Activated CD8-positive, alpha-beta T cell treated with anti-CD3 and anti-CD28 coated beads, Interleukin-2, amount 10 ng/mL, durations not matched to agents 7 days and 5 days (primary cell): ENCODE measurements at regions not wholly inside any gene's neighbourhood (a gene's known extent, or its start where the extent isn't known, plus 50 kb on each side); places are given as distances from the start of the nearest gene placed in this dataset.
"Not testable (repeated sequence)": the region's sequence is repeated elsewhere in the genome, so short reads cannot be mapped to it uniquely, and the experiment has no call there.

ENCODE experiments used
- ATAC-seq: fragments of 150-1000 bp; cut with Tn5 transposase; one replicate; pipeline ENCODE4 v1.10.0; 2021; ENCODE audit warnings: moderate library complexity
- CTCF ChIA-PET: fragments of 350-600 bp; sonication (Branson Sonifier 250); formaldehyde crosslinking; loops from one replicate; lab custom pipeline; 2021; ENCODE audit warnings: antibody characterized with exemption; lab: Charles Lee
- POLR2A ChIA-PET: fragments of 350-600 bp; sonication (Branson Sonifier 250); formaldehyde crosslinking; loops from one replicate; lab custom pipeline; 2021; ENCODE audit warnings: antibody characterized with exemption; lab: Charles Lee
- DNase-seq: peaks from one replicate; pipeline ENCODE4 v3.0.0-alpha.2; 2020
- H3K27ac Mint-ChIP-seq: one replicate; pipeline ENCODE4 v1.8.0; 2021; ENCODE audit warnings: mild to moderate bottlenecking, mixed read lengths
- H3K27me3 Mint-ChIP-seq: one replicate; pipeline ENCODE4 v1.8.0; 2021; ENCODE audit warnings: low read depth, mixed read lengths
- H3K36me3 Mint-ChIP-seq: one replicate; pipeline ENCODE4 v1.8.0; 2021; ENCODE audit warnings: low read depth, mixed read lengths
- H3K4me1 Mint-ChIP-seq: one replicate; pipeline ENCODE4 v1.8.0; 2021; ENCODE audit warnings: low read depth, mixed read lengths
- H3K4me3 Mint-ChIP-seq: one replicate; pipeline ENCODE4 v1.8.0; 2021; ENCODE audit warnings: mild to moderate bottlenecking, mixed read lengths
- H3K9me3 Mint-ChIP-seq: one replicate; pipeline ENCODE4 v1.8.0; 2022; ENCODE audit warnings: mixed read lengths; ENCODE audit not compliant: insufficient read depth

DNA sequence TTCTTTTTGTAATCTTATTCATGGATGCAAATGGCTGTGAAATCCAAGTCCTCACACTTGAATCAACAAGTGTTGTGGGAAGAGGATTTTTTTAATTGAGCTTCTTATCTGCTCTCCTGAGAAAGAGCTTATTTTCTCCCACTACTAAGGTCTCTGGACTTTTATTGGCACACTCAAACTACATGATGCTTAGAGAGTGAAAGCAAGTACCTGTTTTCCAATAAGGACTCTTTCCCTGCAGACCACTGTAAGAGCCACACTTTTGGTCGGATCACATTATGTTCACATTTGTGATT, 546.4 kb upstream of the ARRDC3 start:
- no peaks in the 10 kb centered on the region for H3K36me3 Mint-ChIP-seq
- no peak overlapping the region for H3K27ac Mint-ChIP-seq
- no peaks in the 10 kb centered on the region for H3K9me3 Mint-ChIP-seq
- ATAC-seq (no peak), DNase-seq (no peak)
- CTCF ChIA-PET, result interaction anchor here (0.7 to 2.0 kb wide), 3 partner anchors 10 to 430 kb away, joined by 3 to 9 read pairs (median 3); no protein-coding TSS in a partner anchor
- H3K27me3 Mint-ChIP-seq, result no peaks in the 10 kb centered on the region
- H3K4me1 Mint-ChIP-seq, result no peaks in the 10 kb centered on the region
- POLR2A ChIA-PET, result no interaction called here
- no peak overlapping the region for H3K4me3 Mint-ChIP-seq

GRCh38 chr5:91928754-91929521, 545.8 kb upstream of the ARRDC3 start:
- Mint-ChIP-seq H3K9me3 (no peaks in the 10 kb centered on the region), H3K4me3 (no peak overlapping the region)

DNA sequence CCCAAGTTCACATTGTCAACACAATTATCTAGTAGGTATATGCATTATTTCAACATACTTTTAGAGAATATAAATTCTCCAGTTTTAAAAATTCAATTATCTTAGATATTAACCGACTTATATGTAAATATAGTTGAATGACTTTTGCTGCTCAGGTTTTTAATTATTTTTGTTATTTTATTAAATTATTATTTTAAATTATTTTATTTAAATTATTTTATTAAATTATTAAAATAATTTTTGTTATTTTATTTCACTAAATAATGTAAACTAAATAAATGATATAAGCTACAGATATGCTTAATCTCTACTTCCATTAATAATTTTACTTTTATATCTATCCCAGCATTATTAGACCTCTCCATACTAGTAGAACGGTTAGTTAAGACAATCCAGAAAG, 544.3 kb upstream of the ARRDC3 start:
- Mint-ChIP-seq H3K9me3 (no peaks in the 10 kb centered on the region), H3K36me3 (no peaks in the 10 kb centered on the region), H3K27me3 (no peaks in the 10 kb centered on the region), H3K4me1 (no peaks in the 10 kb centered on the region), H3K4me3 (no peak overlapping the region), H3K27ac (no peak overlapping the region)
- no peak for ATAC-seq
- ChIA-PET POLR2A (no interaction called here), CTCF (no interaction called here)
- no peak for DNase-seq

More at GRCh38 chr5:91928754-91929521, 545.8 kb upstream of the ARRDC3 start:
- H3K36me3 Mint-ChIP-seq, result no peaks in the 10 kb centered on the region
- H3K27me3 Mint-ChIP-seq, result no peaks in the 10 kb centered on the region
- POLR2A ChIA-PET, result no interaction called here
- no peak overlapping the region for H3K27ac Mint-ChIP-seq
- ATAC-seq, result no peak
- DNase-seq, result no peak
- CTCF ChIA-PET, result interaction anchor here (0.7 to 2.0 kb wide), 3 partner anchors 10 to 430 kb away, joined by 3 to 9 read pairs (median 3); no protein-coding TSS in a partner anchor
- H3K4me1 Mint-ChIP-seq, result no peaks in the 10 kb centered on the region

DNA sequence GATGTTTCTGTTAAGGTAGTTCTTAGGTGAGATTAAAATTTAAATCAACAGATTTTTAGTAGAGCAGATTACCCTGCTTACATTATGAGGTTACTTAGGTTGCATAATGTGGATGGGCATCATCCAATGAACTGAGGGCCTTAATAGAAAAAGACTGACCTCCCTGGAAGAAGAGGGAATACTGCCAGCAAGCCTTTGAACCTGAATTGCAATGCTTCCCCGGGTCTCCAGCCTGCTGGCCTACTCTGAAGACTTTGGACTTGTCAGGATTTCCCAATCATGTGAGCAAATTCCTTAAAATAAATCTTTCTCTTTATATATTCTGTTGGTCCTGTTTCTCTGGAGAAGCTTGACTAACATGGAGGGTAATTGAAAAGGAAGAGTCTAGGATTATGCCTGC, 542.1 kb upstream of the ARRDC3 start:
- ATAC-seq (no peak), DNase-seq (no peak)
- Mint-ChIP-seq H3K27me3 (no peaks in the 10 kb centered on the region), H3K4me1 (no peaks in the 10 kb centered on the region), H3K4me3 (no peak overlapping the region), H3K27ac (no peak overlapping the region), H3K9me3 (no peaks in the 10 kb centered on the region), H3K36me3 (no peaks in the 10 kb centered on the region)
- ChIA-PET CTCF (no interaction called here), POLR2A (no interaction called here)

GRCh38 chr5:91917037-91917814, 534.1 kb upstream of the ARRDC3 start:
- POLR2A ChIA-PET, DNase-seq: not testable (repeated sequence)

DNA sequence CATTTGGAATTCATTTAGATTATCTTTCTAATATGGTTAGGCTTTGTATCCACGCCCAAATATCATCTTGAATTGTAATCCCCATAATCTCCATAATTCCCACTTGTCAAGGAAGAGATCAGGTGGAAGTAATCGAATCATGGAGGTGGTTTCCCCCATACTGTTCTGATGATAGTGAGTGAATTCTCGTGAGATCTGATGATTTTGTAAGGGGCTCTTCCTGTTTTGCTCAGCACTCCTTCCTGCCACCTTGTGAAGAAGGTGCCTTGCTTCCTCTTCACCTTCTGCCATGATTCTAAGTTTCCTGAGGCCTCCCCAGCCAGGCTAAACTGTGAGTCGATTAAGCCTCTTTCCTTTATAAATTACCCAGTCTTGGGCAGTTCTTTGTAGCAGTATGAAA, 527.5 kb upstream of the ARRDC3 start:
- ChIA-PET CTCF (no interaction called here), POLR2A (no interaction called here)
- no peaks in the 10 kb centered on the region for H3K36me3 Mint-ChIP-seq
- ATAC-seq, result no peak
- no peak for DNase-seq
- H3K27ac Mint-ChIP-seq, result no peak overlapping the region
- H3K27me3 Mint-ChIP-seq, result no peaks in the 10 kb centered on the region
- H3K4me1 Mint-ChIP-seq, result no peaks in the 10 kb centered on the region
- H3K9me3 Mint-ChIP-seq, result no peaks in the 10 kb centered on the region
- no peak overlapping the region for H3K4me3 Mint-ChIP-seq

More at GRCh38 chr5:91917037-91917814, 534.1 kb upstream of the ARRDC3 start:
- CTCF ChIA-PET, ATAC-seq, H3K36me3 Mint-ChIP-seq, H3K9me3 Mint-ChIP-seq, H3K27ac Mint-ChIP-seq, H3K4me1 Mint-ChIP-seq, H3K4me3 Mint-ChIP-seq, H3K27me3 Mint-ChIP-seq: not testable (repeated sequence)

GRCh38 chr5:91910247-91910646, 527.1 kb upstream of the ARRDC3 start:
- DNase-seq (no peak), ATAC-seq (no peak)
- CTCF ChIA-PET, result no interaction called here
- H3K27ac Mint-ChIP-seq, result no peak overlapping the region
- no peaks in the 10 kb centered on the region for H3K4me1 Mint-ChIP-seq
- H3K36me3 Mint-ChIP-seq, result no peaks in the 10 kb centered on the region
- no peaks in the 10 kb centered on the region for H3K9me3 Mint-ChIP-seq
- POLR2A ChIA-PET, result no interaction called here
- H3K4me3 Mint-ChIP-seq, result no peak overlapping the region
- no peaks in the 10 kb centered on the region for H3K27me3 Mint-ChIP-seq

DNA sequence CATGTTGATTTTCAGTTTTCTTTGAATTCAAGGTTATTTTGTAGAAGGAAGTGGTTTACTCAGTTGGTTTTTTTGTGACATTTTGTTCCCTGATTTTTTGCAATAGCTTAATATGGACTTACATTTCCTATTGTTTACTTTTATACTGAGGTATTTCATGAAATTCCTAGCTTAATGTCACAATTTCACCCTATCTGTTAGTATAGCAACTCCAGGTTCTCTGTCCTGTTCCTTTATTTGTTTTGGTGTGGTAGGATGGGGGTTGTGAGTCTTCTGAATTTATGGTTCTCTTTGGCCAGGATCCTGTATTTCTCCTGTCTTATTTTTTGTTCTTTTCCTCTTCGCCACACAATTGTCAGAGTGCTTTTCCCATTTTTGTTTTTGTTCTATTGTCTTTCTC, 523.4 kb upstream of the ARRDC3 start:
- H3K4me3 Mint-ChIP-seq, result no peak overlapping the region
- no peaks in the 10 kb centered on the region for H3K27me3 Mint-ChIP-seq
- DNase-seq (no peak), ATAC-seq (no peak)
- ChIA-PET CTCF (no interaction called here), POLR2A (no interaction called here)
- H3K9me3 Mint-ChIP-seq, result no peaks in the 10 kb centered on the region
- H3K4me1 Mint-ChIP-seq, result no peaks in the 10 kb centered on the region
- no peak overlapping the region for H3K27ac Mint-ChIP-seq
- H3K36me3 Mint-ChIP-seq, result no peaks in the 10 kb centered on the region

- H3K27me3 Mint-ChIP-seq, result no peaks in the 10 kb centered on the region
- DNase-seq (no peak), ATAC-seq (no peak)
- H3K27ac Mint-ChIP-seq, result no peak overlapping the region
- H3K36me3 Mint-ChIP-seq, result no peaks in the 10 kb centered on the region
- H3K4me1 Mint-ChIP-seq, result no peaks in the 10 kb centered on the region
- no peaks in the 10 kb centered on the region for H3K9me3 Mint-ChIP-seq
- H3K4me3 Mint-ChIP-seq, result no peak overlapping the region
- ChIA-PET CTCF (no interaction called here), POLR2A (no interaction called here)
Measured at GRCh38 chr5:91906027-91906426, 522.9 kb upstream of the ARRDC3 start.

GRCh38 chr5:91898898-91899297, 515.8 kb upstream of the ARRDC3 start:
- H3K4me3 Mint-ChIP-seq, result no peak overlapping the region
- CTCF ChIA-PET, result no interaction called here
- no peaks in the 10 kb centered on the region for H3K9me3 Mint-ChIP-seq
- H3K27me3 Mint-ChIP-seq, result no peaks in the 10 kb centered on the region
- ATAC-seq (no peak), DNase-seq (no peak)
- no peaks in the 10 kb centered on the region for H3K4me1 Mint-ChIP-seq
- no peak overlapping the region for H3K27ac Mint-ChIP-seq
- POLR2A ChIA-PET, result no interaction called here
- no peaks in the 10 kb centered on the region for H3K36me3 Mint-ChIP-seq

DNA sequence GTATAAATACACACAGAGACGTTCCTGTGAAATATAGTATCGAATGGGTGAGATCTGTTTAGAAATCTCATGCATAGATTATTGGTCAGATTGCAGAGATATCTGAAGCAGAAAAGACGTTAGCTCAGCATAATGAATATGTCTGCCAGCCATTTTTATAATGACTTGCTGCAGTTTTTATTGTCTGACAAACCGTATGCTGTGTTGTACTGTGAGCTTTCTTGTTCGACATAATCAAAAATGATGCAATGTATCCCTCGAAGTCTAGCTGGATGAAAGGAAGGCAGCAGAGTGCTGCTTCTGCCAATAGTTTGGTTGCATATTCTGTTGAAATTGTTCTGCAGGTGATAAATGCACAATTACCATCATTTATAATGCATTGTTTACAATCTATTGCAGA, 514.9 kb upstream of the ARRDC3 start:
- Mint-ChIP-seq H3K27me3 (no peaks in the 10 kb centered on the region), H3K4me3 (no peak overlapping the region), H3K9me3 (no peaks in the 10 kb centered on the region), H3K4me1 (no peaks in the 10 kb centered on the region), H3K36me3 (no peaks in the 10 kb centered on the region), H3K27ac (no peak overlapping the region)
- POLR2A ChIA-PET, result no interaction called here
- ATAC-seq (no peak), DNase-seq (no peak)
- CTCF ChIA-PET, result no interaction called here

DNA sequence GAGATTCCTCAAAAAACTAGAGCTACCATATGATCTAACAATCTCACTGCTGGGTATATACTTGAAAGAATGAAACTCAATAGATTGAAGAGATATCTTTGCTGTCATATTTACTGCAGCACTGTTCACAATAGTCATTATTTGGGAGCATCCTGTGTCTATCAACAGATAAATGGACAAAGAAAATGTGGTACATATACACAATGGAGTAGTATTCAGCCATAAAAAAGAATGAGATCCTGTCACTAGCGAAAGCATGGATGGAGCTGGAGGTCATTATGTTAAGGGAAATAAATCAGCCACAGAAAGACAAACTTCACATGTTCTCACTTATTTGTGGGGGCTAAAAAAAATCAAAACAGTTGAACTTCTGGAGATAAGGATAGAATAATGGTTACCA, 505.7 kb upstream of the ARRDC3 start:
- Mint-ChIP-seq H3K4me3 (no peak overlapping the region), H3K27me3 (no peaks in the 10 kb centered on the region), H3K4me1 (no peaks in the 10 kb centered on the region), H3K9me3 (peaks cover 4% of the 10 kb centered on the region), H3K36me3 (no peaks in the 10 kb centered on the region), H3K27ac (no peak overlapping the region)
- no peak for ATAC-seq
- POLR2A ChIA-PET, result no interaction called here
- CTCF ChIA-PET, result no interaction called here
- DNase-seq, result no peak
